ENCODE measurements at regions not wholly inside any gene's neighbourhood (a gene's known extent, or its start where the extent isn't known, plus 50 kb on each side); places are given as distances from the start of the nearest gene placed in this dataset.

DNA sequence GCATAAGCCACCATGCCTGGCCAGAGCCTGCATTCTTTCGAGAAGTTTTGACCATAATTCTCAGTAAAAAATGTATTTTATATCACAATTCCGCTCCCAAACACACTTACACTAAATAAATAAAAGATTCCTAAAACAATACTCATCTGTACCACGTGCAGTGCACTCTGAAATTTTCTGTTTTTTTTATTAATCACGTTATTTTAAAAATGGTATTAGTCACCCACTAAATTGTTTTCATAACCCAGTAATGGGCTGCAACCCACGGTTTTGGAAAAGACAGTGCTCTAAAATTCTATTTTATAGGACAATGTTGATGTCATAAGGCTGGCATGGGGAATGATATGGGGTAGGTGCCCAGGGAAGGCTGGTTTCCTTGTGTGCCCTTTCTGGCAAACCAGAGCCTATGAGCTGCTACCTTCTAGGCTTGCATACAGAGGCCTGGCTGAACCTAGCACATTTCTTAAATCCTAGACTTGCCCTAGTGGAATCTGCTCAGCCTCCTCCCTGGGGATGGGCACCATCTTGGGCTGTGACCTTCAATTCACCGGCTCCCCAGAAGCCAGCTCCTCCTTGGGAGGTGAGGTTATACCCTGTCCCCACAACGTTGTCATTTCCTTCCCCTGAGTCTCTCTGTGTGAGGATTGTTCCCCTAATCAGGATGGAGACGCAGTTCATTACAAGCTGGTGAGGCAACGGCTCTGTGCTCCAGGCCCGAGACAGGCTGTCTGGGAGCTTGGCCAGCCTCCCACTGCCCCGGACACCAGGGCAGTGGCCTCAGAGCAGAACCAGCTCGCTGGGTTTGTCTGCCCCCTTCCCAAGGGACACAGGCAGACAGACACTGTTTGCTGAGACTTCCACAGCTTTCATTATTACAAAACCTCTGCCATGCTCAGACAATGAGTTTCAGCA is 116.5 kb upstream of the NAV2 start:
- intact Hi-C loops (cut with DNase I), result no loop called here
- no peak overlapping the region for H3K4me3 ChIP-seq
- peak; percentile 81 to 92 (median 86) for ATAC-seq
- TF ChIP-seq POLR2A (IDR thresholded peaks at IDR 0.05), result no peak
- TF ChIP-seq, protein P1, sequence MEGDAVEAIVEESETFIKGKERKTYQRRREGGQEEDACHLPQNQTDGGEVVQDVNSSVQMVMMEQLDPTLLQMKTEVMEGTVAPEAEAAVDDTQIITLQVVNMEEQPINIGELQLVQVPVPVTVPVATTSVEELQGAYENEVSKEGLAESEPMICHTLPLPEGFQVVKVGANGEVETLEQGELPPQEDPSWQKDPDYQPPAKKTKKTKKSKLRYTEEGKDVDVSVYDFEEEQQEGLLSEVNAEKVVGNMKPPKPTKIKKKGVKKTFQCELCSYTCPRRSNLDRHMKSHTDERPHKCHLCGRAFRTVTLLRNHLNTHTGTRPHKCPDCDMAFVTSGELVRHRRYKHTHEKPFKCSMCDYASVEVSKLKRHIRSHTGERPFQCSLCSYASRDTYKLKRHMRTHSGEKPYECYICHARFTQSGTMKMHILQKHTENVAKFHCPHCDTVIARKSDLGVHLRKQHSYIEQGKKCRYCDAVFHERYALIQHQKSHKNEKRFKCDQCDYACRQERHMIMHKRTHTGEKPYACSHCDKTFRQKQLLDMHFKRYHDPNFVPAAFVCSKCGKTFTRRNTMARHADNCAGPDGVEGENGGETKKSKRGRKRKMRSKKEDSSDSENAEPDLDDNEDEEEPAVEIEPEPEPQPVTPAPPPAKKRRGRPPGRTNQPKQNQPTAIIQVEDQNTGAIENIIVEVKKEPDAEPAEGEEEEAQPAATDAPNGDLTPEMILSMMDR (IDR thresholded peaks at IDR 0.05), result no peak
- no peaks in the 10 kb centered on the region for H3K9me3 ChIP-seq
- H3K27me3 ChIP-seq, result no peaks in the 10 kb centered on the region
- 32 to 45% (median 43%) methylated on average over 10 to 12 of the region's 12 CpGs for WGBS, 4 donors
- peak; percentile 53 to 80 (median 72) for DNase-seq
- H3K36me3 ChIP-seq, result no peaks in the 10 kb centered on the region
- H3K27ac ChIP-seq, result peak overlapping the region in 10 of 12 donors; percentile 49 to 90 (median 72)
- H3K4me1 ChIP-seq, result peaks cover 0 to 28% (median 13%) of the 10 kb centered on the region in 12 donors

DNA sequence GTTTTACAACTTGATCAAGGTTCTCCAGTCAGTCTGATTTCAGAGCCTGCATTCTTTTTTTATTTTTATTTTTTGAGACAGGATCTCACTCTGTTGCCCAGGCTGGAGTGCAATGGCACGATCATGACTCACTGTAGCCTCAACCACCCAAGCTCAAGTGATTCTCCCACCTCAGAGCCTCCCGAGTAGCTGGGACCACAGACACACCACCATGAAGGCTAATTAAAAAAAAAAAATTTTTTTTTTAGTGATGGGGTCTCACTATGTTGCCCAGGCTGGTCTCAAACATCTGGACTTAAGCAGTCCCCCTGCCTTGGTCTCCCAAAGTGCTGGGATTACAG is 117.2 kb upstream of the NAV2 start:
- Histone ChIP-seq H3K27me3 (no peaks in the 10 kb centered on the region), H3K4me3 (no peak overlapping the region), H3K4me1 (peaks cover 0 to 28% (median 13%) of the 10 kb centered on the region in 12 donors), H3K36me3 (no peaks in the 10 kb centered on the region), H3K9me3 (no peaks in the 10 kb centered on the region), H3K27ac (peak overlapping the region in 5 of 12 donors; percentile 61 to 90 (median 75))
- WGBS, 4 donors, result 93 to 97% (median 96%) methylated on average over 2 of the region's 2 CpGs
- intact Hi-C loops (cut with DNase I), result no loop called here
- TF ChIP-seq, protein P1 (IDR thresholded peaks at IDR 0.05), result no peak
- no peak for TF ChIP-seq POLR2A (IDR thresholded peaks at IDR 0.05)
- no peak for ATAC-seq
- no peak for DNase-seq

DNA sequence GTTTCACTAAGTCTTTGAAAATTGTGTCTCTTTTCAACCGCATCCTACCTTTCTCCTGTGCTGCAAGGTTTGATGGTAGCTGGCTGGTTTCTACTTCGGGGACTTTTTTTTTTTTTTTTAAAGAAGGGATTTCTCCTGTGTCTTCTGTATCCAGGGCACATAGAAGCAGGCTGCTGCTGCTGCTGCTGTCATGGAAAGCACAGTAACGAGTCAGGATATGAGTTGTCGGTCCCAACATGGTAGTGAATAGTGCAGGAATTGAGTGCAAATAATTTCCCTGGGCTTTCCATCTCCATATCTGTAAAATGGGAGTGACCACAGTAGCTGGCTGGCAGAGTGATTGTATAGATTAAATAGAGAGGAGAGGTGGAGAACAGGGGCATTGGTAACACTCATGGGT is 118.3 kb upstream of the NAV2 start:
- intact Hi-C loops (cut with DNase I), result no loop called here
- Histone ChIP-seq H3K4me3 (no peak overlapping the region), H3K36me3 (no peaks in the 10 kb centered on the region), H3K9me3 (no peaks in the 10 kb centered on the region), H3K27me3 (no peaks in the 10 kb centered on the region), H3K27ac (no peak overlapping the region), H3K4me1 (peaks cover 0 to 32% (median 14%) of the 10 kb centered on the region in 12 donors)
- ATAC-seq (no peak), DNase-seq (no peak)
- WGBS, 4 donors, result 94 to 96% (median 95%) methylated on average over 4 of the region's 4 CpGs
- TF ChIP-seq POLR2A (IDR thresholded peaks at IDR 0.05), result no peak
- TF ChIP-seq, protein P1 (IDR thresholded peaks at IDR 0.05), result no peak

DNA sequence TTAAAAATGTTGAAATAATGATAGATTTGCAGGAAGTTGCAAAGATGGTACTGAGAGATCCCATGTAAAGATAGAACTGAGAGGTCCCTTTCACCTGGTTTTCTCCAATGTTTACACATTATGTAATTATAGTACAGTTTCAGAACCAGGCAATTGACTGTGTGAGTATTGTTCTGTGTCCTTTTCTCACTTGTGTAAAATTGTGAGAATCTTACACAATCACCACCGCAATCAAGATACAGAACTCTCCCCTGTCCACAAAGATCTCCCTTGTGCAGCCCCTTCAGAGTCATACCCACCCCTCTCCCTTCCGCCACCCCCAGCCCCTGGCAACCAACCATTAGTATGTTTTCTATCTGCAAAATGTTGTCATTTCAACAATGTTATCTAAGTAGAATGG is 119.8 kb upstream of the NAV2 start:
- intact Hi-C loops (cut with DNase I), result no loop called here

More for the DNA sequence above, 119.8 kb upstream of the NAV2 start:
- no peaks in the 10 kb centered on the region for H3K9me3 ChIP-seq
- 86 to 91% (median 89%) methylated on average over 2 of the region's 2 CpGs for WGBS, 4 donors
- DNase-seq (no peak), ATAC-seq (no peak)
- no peaks in the 10 kb centered on the region for H3K36me3 ChIP-seq
- H3K4me3 ChIP-seq, result no peak overlapping the region
- no peaks in the 10 kb centered on the region for H3K27me3 ChIP-seq
- H3K4me1 ChIP-seq, result peaks cover 0 to 32% (median 14%) of the 10 kb centered on the region in 12 donors
- no peak overlapping the region for H3K27ac ChIP-seq
- TF ChIP-seq, protein P1 (IDR thresholded peaks at IDR 0.05), result no peak
